ENCODE measurements at regions not wholly inside any gene's neighbourhood (a gene's known extent, or its start where the extent isn't known, plus 50 kb on each side); places are given as distances from the start of the nearest gene placed in this dataset.

DNA sequence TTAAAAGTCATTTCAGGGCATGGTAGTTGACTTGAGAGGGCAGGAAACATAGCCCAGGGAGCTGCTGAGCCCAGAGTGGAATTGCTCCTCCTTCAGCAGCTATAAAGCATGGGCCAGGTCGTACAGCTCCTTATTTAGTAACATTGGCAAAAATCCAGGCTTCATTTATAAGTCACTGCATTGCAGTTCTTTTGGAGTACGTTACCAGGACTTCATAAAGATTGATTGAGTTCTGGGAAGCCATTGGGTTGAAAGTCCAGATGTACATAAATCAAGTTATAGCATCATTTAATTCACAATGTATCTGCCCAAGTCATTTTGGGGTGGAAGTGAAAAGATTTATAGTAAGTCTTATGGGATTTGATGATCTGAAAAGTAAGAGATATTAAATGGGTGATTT lies 53.0 kb upstream of the ANKEF1 start:
- no peak for DNase-seq (ENCODE audit: low read depth)
- TF ChIP-seq, protein P1, sequence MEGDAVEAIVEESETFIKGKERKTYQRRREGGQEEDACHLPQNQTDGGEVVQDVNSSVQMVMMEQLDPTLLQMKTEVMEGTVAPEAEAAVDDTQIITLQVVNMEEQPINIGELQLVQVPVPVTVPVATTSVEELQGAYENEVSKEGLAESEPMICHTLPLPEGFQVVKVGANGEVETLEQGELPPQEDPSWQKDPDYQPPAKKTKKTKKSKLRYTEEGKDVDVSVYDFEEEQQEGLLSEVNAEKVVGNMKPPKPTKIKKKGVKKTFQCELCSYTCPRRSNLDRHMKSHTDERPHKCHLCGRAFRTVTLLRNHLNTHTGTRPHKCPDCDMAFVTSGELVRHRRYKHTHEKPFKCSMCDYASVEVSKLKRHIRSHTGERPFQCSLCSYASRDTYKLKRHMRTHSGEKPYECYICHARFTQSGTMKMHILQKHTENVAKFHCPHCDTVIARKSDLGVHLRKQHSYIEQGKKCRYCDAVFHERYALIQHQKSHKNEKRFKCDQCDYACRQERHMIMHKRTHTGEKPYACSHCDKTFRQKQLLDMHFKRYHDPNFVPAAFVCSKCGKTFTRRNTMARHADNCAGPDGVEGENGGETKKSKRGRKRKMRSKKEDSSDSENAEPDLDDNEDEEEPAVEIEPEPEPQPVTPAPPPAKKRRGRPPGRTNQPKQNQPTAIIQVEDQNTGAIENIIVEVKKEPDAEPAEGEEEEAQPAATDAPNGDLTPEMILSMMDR (IDR thresholded peaks at IDR 0.05; ENCODE audit: insufficient read depth, low read length): no peak
- H3K4me3 ChIP-seq (ENCODE audit: low read depth, low read length): no peak overlapping the region

DNA sequence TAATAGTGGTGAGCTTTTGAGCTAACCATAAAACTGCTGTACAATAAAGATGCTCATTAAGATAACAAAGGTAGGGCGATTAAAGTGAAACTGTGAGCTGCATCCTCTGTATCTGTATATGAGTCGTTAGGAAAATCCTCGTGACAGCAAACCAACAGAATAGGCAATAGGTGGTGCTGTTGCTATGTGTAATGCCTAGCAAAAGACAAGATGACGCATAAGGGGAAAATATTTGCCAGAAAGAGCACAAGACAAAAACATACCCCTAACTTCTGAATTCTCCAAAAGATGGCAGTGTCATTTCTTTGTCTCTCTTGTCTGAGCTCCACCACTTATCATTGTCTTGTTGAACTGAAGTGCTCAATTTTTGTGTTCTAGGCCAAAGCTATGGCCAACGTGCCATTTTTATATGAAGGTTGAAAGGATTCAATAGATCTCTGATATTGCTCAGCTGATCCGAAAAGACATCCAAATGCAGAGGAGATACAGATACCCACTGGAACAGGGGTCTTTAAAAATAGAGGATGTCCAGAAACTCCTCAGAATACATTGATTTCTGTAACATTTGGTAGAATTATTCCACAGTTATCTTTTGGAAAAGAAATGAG lies 56.3 kb upstream of the ANKEF1 start:
- H3K4me3 ChIP-seq (ENCODE audit: low read depth, low read length): no peak overlapping the region
- peak; percentile 92 for DNase-seq (ENCODE audit: low read depth)
- TF ChIP-seq, protein P1 (IDR thresholded peaks at IDR 0.05; ENCODE audit: insufficient read depth, low read length): peak; percentile 68

DNA sequence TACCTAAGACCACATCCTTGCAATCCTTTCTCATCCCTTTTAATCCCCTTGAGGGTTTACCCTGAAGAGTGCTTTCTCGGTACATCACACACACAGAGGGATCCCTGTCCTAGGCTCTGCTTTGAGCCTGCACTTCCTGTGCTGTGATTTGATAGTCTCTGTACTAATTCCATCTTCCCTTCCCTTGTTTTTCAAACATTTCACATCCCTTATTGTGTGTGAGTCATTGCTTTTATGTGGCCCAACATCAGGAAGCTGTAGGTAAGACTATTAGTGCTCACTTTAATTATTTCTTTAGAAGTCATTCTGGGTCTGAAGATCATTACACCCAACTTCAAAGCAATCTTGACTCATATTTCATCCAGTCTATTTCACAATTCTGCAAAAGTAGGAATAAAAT lies 57.2 kb upstream of the ANKEF1 start:
- TF ChIP-seq, protein P1 (IDR thresholded peaks at IDR 0.05; ENCODE audit: insufficient read depth, low read length): no peak
- no peak for DNase-seq (ENCODE audit: low read depth)
- no peak overlapping the region for H3K4me3 ChIP-seq (ENCODE audit: low read depth, low read length)

DNA sequence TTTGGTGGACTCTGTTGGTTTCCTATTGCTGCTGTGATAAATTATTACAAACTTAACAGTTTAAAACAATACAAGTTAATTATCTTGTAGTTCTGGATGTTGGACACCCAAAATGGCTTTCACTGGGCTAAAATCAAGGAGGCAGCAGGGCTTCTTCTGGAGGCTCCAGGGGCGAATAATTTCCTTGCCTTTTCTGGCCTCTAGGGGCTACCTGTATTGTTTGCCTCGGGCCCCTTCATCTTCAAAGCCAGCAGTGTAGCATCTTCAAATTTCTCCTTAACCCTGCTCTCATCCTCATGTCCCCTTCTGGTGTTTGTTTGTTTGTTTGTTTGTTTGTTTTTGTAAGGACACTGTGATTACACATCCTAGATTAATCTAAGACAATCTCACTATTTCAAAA lies 60.5 kb upstream of the ANKEF1 start:
- TF ChIP-seq, protein P1 (IDR thresholded peaks at IDR 0.05; ENCODE audit: insufficient read depth, low read length): no peak
- no peak for DNase-seq (ENCODE audit: low read depth)
- no peak overlapping the region for H3K4me3 ChIP-seq (ENCODE audit: low read depth, low read length)

DNA sequence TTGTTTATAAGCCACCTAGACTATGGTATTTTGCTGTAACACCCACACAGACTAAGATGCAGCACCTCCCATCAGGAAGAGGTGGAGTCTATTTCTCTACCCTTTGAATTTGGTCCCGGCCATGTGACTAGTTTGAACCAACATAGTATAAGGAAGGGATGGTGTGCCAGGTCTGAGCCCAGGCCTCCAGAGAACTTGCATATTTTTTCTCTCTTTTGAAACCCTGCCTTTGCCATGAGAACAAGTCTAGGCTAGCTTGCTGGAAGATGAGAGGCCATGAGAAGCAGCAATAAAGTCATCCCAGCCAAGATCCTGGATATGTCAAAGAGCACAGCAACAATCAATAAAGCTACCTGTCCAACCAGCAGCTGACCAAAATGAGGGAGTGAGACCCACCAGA lies 63.0 kb upstream of the ANKEF1 start:
- TF ChIP-seq, protein P1 (IDR thresholded peaks at IDR 0.05; ENCODE audit: insufficient read depth, low read length): no peak
- DNase-seq (ENCODE audit: low read depth): no peak
- no peak overlapping the region for H3K4me3 ChIP-seq (ENCODE audit: low read depth, low read length)

DNA sequence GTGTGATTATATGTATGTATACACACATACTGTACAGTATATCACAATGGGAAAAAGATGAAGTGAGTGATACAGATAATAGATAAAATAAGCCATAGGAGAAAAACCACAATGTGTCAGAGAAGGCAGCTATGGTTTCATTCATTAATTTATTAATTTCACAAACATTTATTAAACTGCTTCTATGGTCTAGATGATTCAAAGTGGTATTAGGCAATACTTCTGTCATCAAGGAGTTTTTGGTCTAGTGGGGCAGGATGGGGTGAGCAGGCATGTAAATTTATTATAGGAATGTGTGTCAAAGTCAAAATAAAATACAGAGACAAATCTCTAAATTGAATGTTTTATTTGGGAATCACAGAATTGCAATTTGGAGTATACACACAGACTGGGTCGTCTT lies 65.2 kb upstream of the ANKEF1 start:
- no peak overlapping the region for H3K4me3 ChIP-seq (ENCODE audit: low read depth, low read length)
- no peak for DNase-seq (ENCODE audit: low read depth)
- TF ChIP-seq, protein P1 (IDR thresholded peaks at IDR 0.05; ENCODE audit: insufficient read depth, low read length): no peak

DNA sequence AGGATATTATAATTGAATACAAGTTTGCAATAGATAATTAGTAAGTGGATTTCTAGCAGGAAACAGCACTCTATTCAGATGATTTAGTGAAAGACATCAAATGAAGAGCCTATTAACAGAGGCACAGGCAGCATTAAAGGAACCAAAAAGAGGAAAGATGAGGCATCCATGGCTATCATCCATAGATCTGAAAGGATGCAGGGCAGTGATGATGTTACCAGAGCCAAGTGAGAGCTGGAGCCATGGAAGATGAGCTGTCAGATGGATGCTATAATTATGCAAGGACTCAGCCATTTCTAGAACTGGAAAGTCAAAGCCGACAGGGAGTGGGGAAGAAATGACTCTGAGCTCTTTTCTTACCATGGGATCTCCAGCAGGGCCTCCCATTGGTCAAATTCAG lies 66.8 kb upstream of the ANKEF1 start:
- H3K4me3 ChIP-seq (ENCODE audit: low read depth, low read length): no peak overlapping the region
- TF ChIP-seq, protein P1 (IDR thresholded peaks at IDR 0.05; ENCODE audit: insufficient read depth, low read length): no peak
- DNase-seq (ENCODE audit: low read depth): no peak
